Skeletal muscle satellite cell (primary cell): ENCODE measurements at regions not wholly inside any gene's neighbourhood (a gene's known extent, or its start where the extent isn't known, plus 50 kb on each side); places are given as distances from the start of the nearest gene placed in this dataset.
"Not testable (repeated sequence)": the region's sequence is repeated elsewhere in the genome, so short reads cannot be mapped to it uniquely, and the experiment has no call there.

Experiments used
- H3K27me3 ChIP-seq: 2 replicates; pipeline ENCODE4 v1.7.0; 2013; ENCODE audit warnings: low read length; ENCODE audit not compliant: control insufficient read depth, insufficient read depth
- H3K36me3 ChIP-seq: 2 replicates; pipeline ENCODE4 v1.7.0; 2013; ENCODE audit warnings: mild to moderate bottlenecking, control low read depth, low read length; ENCODE audit not compliant: insufficient read depth
- H3K4me1 ChIP-seq: 2 replicates; pipeline ENCODE4 v1.7.0; 2013; ENCODE audit warnings: low read length; ENCODE audit not compliant: control insufficient read depth, insufficient read depth
- H3K4me2 ChIP-seq: 2 replicates; pipeline ENCODE4 v1.7.0; 2013; ENCODE audit warnings: mild to moderate bottlenecking, low read length
- H3K4me3 ChIP-seq: 2 replicates; pipeline ENCODE4 v1.7.0; 2013; ENCODE audit warnings: low read length
- H3K9ac ChIP-seq: 2 replicates; pipeline ENCODE4 v1.7.0; 2013; ENCODE audit warnings: mild to moderate bottlenecking, low read depth, low read length, moderate library complexity
- H3K9me3 ChIP-seq: replicated peaks from 2 replicates; pipeline ENCODE4 v1.7.0; 2013; ENCODE audit warnings: mild to moderate bottlenecking, control low read depth, low read length

DNA sequence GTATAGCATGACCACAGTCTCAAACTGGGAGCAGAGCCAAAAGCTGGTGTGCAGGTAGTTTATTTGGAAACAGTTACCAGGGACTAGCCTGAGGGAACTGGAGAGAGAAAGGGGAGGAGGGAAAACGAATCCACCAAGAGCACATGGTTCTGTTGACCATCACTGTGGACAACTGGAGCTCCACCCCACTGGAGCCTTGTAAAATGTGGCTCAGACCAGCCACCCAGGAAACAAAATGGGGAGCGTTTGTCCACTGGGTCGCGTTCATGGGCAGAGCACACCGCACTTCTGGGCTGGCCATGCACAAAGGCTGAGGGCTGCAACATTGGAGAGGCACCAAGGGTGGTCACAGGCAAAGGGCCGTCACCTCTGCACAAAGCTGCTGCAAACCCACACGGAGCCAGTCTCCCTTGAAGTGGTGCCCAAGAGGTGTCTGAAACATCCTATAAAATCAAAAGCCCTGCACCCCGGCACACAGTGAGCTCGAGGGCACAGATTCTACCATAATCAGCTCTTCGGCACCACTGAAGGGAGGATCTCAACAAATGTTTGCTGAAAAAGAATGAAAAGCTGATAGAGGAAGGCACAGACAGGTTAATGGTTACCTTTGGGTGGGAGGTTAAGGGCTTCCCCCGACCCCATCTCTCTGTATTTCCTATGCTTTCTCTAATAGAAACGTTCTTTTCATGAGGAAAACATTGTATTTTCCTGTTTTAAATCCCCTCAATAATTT, 192.9 kb downstream of the INHBB start:
- peak overlapping the region; percentile 57 for H3K9ac ChIP-seq
- H3K27me3 ChIP-seq = no peaks in the 10 kb centered on the region
- H3K4me2 ChIP-seq = no peak overlapping the region
- peaks cover 30% of the 10 kb centered on the region for H3K4me1 ChIP-seq
- no peaks in the 10 kb centered on the region for H3K9me3 ChIP-seq
- no peaks in the 10 kb centered on the region for H3K36me3 ChIP-seq
- no peak overlapping the region for H3K4me3 ChIP-seq

DNA sequence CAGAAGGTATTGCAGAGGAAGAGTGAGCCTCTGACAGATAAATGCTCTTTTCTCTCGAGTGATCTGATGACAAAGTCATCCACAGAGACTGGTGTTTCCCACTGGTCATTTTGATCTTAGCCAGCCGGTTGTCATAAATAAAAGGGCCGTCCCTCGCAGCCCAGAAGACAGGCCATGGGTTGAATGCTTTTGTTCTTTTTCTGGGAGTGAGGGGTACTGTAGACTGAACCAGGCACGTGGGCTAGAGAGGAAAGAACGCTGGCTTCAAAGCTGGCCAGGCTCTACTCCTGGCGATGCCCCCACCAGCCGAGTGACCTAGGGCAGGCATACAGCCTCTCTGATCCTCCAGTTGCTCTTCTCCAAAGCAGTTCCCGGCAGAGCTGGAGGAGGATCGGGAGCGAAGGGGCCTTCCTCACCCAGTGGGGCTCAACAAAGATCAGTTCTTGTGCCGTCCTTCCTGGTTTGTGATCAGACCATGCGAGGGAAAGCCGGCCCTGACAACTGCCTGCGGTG, 193.5 kb downstream of the INHBB start:
- Histone ChIP-seq H3K4me1 (peaks cover 30% of the 10 kb centered on the region), H3K36me3 (no peaks in the 10 kb centered on the region), H3K9me3 (no peaks in the 10 kb centered on the region), H3K27me3 (no peaks in the 10 kb centered on the region), H3K4me3 (no peak overlapping the region), H3K9ac (peak overlapping the region; percentile 57), H3K4me2 (no peak overlapping the region)

DNA sequence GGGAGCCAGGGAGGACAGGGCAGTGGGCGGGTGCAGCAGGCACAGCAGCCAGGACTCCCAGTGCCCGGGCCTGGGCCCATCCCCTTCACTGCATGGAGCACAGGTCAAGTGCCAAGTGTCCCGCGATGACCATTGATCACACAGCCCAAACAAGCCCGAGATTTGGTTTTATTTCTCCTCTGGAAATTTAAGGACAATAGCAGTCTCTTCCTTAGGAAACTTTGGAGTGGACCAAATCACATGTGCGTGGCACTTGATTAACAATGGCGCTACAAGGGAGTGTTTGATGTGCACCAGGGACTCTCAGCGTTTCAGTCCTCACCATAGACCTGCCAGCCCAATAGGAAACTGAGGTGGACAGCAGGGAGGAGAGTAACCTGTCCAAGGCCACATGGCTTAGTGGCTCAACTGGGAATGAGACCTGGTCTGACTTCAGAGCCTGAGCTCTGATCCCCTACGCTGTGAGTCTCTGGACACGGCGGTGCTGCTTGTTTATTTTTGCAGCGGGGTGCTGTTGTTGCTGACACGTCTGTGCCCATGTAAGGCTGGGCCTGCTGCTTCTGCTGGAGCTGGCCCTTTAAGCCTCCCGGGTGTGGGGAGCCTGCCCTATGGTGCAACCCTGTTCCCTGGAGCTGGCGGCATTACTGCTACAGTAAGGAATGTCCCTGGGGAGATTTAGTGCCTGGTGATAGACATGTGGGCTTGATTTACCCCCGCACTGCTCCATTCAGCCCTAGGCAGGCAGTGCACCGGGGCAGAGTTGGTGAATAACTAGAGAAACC, 194.2 kb downstream of the INHBB start:
- H3K9me3 ChIP-seq = no peaks in the 10 kb centered on the region
- peak overlapping the region; percentile 59 for H3K4me2 ChIP-seq
- no peaks in the 10 kb centered on the region for H3K36me3 ChIP-seq
- peak overlapping the region; percentile 17 for H3K4me3 ChIP-seq
- H3K4me1 ChIP-seq = peaks cover 30% of the 10 kb centered on the region
- no peaks in the 10 kb centered on the region for H3K27me3 ChIP-seq
- H3K9ac ChIP-seq = peak overlapping the region; percentile 58

DNA sequence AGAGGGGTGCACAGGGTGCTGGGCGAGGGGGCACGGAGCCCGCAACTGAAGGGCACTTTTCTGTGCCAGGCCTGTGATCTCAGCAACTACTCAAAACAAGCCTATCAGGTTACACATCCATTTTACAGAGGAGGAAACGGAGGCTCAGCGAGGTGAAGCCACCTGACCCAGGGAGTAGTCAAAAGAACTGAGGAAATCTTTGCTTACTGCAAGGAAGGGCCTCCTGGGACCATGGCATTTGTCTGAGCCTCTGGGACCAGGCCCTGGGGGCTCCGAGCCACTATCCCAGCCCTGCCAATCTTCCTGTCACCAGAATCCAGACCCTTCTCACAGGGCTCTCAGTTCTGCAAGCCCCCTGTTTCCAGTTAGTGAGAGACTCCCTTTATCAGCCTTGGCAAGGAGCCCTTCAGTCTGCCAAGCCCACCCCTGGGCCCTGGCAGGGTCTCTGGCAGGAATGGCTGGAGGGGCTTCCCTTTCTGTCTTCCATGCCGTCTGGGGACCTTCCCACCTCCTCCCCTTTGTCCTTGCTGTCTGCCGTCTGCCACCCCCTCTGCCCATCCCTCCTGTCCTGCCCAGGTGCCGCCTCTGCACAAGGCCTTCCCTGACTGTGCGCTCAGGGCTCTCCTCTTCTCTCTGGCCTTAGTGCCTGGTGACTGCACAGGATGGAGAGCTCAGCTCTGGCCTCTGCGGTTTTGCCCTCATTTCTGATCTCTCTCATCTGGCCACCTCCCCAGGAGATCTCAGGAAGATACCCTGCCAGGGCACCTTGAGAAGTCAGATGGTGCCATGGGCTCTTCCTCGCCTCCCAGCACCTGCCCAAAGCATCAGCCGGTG, 194.7 kb upstream of the GLI2 start:
- Histone ChIP-seq H3K9me3 (no peaks in the 10 kb centered on the region), H3K9ac (peak overlapping the region; percentile 58), H3K4me2 (peak overlapping the region; percentile 59), H3K4me3 (peak overlapping the region; percentile 17), H3K36me3 (no peaks in the 10 kb centered on the region), H3K4me1 (peaks cover 36% of the 10 kb centered on the region), H3K27me3 (no peaks in the 10 kb centered on the region)

DNA sequence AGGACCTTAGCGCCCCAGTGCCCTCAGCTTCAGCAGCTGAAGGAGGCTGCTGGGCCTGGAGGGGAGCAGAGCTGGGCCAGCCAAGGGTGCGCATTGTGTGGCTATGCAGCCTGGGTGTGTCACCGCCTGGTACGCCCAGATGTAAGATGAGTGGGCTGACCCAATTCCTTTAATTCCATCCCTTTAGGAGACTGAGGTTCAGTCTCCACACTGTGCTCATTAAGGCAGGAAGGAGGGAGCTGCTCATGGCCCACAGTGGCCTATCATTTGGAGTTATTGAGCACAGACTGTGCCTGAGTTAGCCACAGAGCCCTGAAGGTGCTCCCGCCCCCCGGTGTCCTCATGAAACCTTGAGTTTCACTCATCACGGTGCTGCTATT, 194.1 kb upstream of the GLI2 start:
- Histone ChIP-seq H3K4me3 (no peak overlapping the region), H3K4me1 (peaks cover 42% of the 10 kb centered on the region), H3K36me3 (no peaks in the 10 kb centered on the region), H3K4me2 (peak overlapping the region; percentile 59), H3K9me3 (no peaks in the 10 kb centered on the region), H3K9ac (peak overlapping the region; percentile 58), H3K27me3 (no peaks in the 10 kb centered on the region)

DNA sequence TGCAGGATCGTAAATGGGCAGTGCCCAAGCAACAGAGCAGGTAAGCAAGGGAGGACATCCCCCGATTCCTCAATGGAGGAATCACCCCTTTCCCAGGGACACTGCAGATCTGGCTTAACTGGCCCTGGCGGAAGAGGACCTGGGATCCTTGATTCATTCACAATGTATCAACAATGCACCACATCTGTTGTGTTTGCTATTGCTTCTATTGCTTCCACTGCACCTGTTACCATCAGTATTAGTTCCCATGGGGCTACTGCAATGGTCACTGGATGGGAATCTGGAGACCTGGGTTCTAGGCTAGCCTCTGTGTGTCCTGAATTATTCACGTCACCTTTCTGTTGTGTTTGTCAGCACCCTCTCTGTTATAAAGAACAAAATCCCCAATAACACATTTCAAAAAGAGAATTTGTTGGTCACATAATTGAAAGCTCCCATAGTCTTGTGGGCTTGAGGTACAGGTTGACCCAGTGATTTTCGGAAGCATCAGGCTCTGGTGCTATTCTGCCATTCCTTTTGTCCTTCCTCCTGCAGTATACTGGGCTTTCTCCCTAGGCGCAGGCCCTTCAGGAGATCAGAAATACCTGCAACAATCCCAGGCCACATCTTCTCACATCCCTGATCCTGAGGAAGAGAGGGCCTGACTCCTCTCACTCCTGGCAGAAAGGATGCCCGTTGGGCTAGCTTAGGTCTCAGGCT, 193.5 kb upstream of the GLI2 start:
- Histone ChIP-seq H3K36me3 (no peaks in the 10 kb centered on the region), H3K9me3 (no peaks in the 10 kb centered on the region)

DNA sequence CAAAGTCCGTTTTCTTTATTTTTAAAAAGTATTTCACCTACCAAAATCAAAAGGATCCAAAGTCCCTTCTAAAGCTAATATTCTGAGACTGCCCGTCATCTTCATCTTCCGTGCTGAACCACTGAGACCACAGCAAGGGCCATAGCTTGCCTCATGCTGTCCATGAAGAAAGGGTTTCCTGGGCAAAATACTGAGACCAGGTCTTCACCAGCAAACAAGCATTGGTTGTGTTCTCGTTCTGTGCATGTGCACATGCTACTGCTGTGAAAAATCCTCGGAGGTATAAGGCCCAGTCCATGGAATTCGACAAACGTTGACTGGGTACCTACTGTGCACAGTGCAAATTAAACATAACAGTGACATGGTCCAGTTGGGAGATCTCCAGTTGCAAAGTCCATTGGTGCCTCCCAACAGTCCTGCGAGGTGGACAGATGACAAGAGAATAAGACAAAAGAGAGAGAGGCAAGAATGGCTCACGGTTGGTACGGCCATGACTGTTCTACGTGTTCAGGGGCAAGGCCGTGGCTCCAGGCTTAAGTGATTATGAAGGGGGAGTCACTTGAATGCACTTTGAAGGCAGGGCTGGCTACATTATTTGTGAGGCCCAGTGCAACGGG, 192.6 kb upstream of the GLI2 start:
- Histone ChIP-seq H3K4me1 (peaks cover 57% of the 10 kb centered on the region), H3K36me3 (no peaks in the 10 kb centered on the region), H3K4me3 (no peak overlapping the region), H3K9ac (no peak overlapping the region), H3K4me2 (no peak overlapping the region), H3K9me3 (no peaks in the 10 kb centered on the region), H3K27me3 (no peaks in the 10 kb centered on the region)

More for the DNA sequence above, 193.5 kb upstream of the GLI2 start:
- Histone ChIP-seq H3K27me3 (no peaks in the 10 kb centered on the region), H3K9ac (peak overlapping the region; percentile 58), H3K4me2 (peak overlapping the region; percentile 59), H3K4me1 (peaks cover 48% of the 10 kb centered on the region), H3K4me3 (no peak overlapping the region)

DNA sequence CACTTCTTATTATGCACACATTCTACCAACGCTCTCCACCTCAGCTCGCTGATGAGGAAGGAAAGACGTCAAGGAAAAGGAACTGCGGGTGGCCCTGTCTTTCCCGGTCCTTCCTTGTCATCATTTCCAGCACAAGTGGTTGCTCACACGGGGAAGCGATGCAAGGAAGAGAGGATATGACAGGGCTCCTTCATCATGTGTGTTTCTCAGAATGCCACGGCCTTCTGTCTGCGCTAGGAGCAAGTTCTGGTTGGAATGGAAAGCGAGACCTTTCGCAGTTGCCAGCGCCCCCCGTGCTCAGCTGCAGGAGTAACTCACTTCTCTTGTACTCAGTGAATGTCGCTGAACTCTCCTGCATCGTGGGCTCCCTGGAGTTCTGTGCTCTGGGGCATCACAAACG, 191.8 kb upstream of the GLI2 start:
- no peaks in the 10 kb centered on the region for H3K9me3 ChIP-seq
- no peak overlapping the region for H3K9ac ChIP-seq
- H3K4me3 ChIP-seq = no peak overlapping the region
- H3K36me3 ChIP-seq = no peaks in the 10 kb centered on the region
- peaks cover 57% of the 10 kb centered on the region for H3K4me1 ChIP-seq
- no peak overlapping the region for H3K4me2 ChIP-seq
- no peaks in the 10 kb centered on the region for H3K27me3 ChIP-seq

DNA sequence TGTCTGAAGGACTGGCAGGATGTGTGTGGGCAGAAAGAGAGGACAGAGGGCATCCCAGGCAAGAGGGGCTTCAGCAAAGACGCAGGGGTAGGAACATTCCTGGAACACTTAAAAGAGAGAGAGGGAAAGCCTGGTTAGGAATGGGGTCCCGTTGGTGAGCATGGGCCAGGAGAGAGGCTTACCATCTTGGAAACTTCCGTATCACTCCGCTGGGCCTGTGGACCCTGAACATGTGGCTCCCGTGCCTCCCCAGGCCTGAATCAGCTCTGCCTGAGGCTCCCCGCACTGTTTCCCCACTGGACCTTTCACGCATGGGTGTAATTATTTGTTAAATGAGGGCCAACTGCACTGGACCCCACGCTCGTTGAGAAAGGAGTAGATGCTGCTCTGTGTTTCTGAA, 191.1 kb upstream of the GLI2 start:
- no peak overlapping the region for H3K9ac ChIP-seq
- no peaks in the 10 kb centered on the region for H3K36me3 ChIP-seq
- H3K27me3 ChIP-seq = no peaks in the 10 kb centered on the region
- H3K4me1 ChIP-seq = peaks cover 53% of the 10 kb centered on the region
- no peak overlapping the region for H3K4me3 ChIP-seq
- no peak overlapping the region for H3K4me2 ChIP-seq
- no peaks in the 10 kb centered on the region for H3K9me3 ChIP-seq

GRCh38 chr2:120545007-120545406, 190.7 kb upstream of the GLI2 start:
- H3K4me3 ChIP-seq, H3K9me3 ChIP-seq, H3K9ac ChIP-seq, H3K36me3 ChIP-seq, H3K27me3 ChIP-seq, H3K4me2 ChIP-seq: not testable (repeated sequence)
- peaks cover 48% of the 10 kb centered on the region for H3K4me1 ChIP-seq
